ENCODE measurements at regions not wholly inside any gene's neighbourhood (a gene's known extent, or its start where the extent isn't known, plus 50 kb on each side); places are given as distances from the start of the nearest gene placed in this dataset.
A peak's percentile ranks its signal among the peaks of the same experiment; 100 is the strongest.

DNA sequence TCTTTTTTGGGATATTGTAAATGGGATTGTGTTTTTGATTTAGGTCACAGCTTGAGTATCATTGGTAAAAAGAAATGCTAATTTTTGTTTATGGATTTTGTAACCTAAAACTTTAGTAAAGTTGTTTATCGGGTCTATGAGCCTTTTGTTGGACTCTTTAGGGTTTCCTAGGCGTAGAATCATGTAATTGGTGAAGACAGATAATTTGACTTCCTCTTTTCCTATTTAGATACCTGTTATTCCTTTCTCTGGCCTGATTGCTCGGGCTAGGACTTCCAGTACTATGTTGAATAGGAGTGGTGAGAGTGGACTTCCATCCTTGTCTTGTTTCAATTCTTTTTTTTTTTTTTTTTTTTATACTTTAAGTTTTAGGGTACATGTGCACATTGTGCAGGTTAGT, 149.0 kb downstream of the QPCT start:
- H3K27me3 ChIP-seq, result no peaks in the 10 kb centered on the region
- H3K27ac ChIP-seq, result no peak overlapping the region
- no peaks in the 10 kb centered on the region for H3K4me1 ChIP-seq
- ATAC-seq, result no peak
- DNase-seq, result no peak
- no peak for TF ChIP-seq POLR2A (IDR thresholded peaks at IDR 0.05)
- 84% methylated on average over 3 of the region's 3 CpGs for WGBS (ENCODE audit: insufficient coverage, low coverage, low lambda C conversion rate, missing lambda C conversion rate)
- no peak overlapping the region for H3K4me3 ChIP-seq
- no peaks in the 10 kb centered on the region for H3K9me3 ChIP-seq
- no peaks in the 10 kb centered on the region for H3K36me3 ChIP-seq
- intact Hi-C loops (cut with DNase I), result no loop called here

- ATAC-seq (no peak), DNase-seq (no peak)
- no peaks in the 10 kb centered on the region for H3K9me3 ChIP-seq
- intact Hi-C loops (cut with DNase I), result no loop called here
- WGBS (ENCODE audit: insufficient coverage, low coverage, low lambda C conversion rate, missing lambda C conversion rate), result 91% methylated on average over 3 of the region's 3 CpGs
- H3K27me3 ChIP-seq, result no peaks in the 10 kb centered on the region
- H3K4me1 ChIP-seq, result no peaks in the 10 kb centered on the region
- H3K4me3 ChIP-seq, result no peak overlapping the region
- TF ChIP-seq, protein P1, sequence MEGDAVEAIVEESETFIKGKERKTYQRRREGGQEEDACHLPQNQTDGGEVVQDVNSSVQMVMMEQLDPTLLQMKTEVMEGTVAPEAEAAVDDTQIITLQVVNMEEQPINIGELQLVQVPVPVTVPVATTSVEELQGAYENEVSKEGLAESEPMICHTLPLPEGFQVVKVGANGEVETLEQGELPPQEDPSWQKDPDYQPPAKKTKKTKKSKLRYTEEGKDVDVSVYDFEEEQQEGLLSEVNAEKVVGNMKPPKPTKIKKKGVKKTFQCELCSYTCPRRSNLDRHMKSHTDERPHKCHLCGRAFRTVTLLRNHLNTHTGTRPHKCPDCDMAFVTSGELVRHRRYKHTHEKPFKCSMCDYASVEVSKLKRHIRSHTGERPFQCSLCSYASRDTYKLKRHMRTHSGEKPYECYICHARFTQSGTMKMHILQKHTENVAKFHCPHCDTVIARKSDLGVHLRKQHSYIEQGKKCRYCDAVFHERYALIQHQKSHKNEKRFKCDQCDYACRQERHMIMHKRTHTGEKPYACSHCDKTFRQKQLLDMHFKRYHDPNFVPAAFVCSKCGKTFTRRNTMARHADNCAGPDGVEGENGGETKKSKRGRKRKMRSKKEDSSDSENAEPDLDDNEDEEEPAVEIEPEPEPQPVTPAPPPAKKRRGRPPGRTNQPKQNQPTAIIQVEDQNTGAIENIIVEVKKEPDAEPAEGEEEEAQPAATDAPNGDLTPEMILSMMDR (IDR thresholded peaks at IDR 0.05), result no peak
- TF ChIP-seq POLR2A (IDR thresholded peaks at IDR 0.05), result no peak
- no peak overlapping the region for H3K27ac ChIP-seq
- H3K36me3 ChIP-seq, result no peaks in the 10 kb centered on the region
Observed at GRCh38 chr2:37499113-37499512, 154.7 kb downstream of the QPCT start.

- intact Hi-C loops (cut with DNase I), result no loop called here
- TF ChIP-seq POLR2A (IDR thresholded peaks at IDR 0.05), result no peak
- TF ChIP-seq, protein P1 (IDR thresholded peaks at IDR 0.05), result no peak
- Histone ChIP-seq H3K27ac (no peak overlapping the region), H3K4me1 (no peaks in the 10 kb centered on the region), H3K9me3 (no peaks in the 10 kb centered on the region), H3K27me3 (no peaks in the 10 kb centered on the region), H3K36me3 (no peaks in the 10 kb centered on the region), H3K4me3 (no peak overlapping the region)
- DNase-seq (no peak), ATAC-seq (no peak)
Observed at GRCh38 chr2:37500031-37500430, 155.6 kb downstream of the QPCT start.

GRCh38 chr2:37501113-37501512, 156.7 kb downstream of the QPCT start:
- no peaks in the 10 kb centered on the region for H3K36me3 ChIP-seq
- intact Hi-C loops (cut with DNase I), result no loop called here
- ATAC-seq (no peak), DNase-seq (no peak)
- H3K27me3 ChIP-seq, result no peaks in the 10 kb centered on the region
- 72% methylated on average over 2 of the region's 2 CpGs for WGBS (ENCODE audit: insufficient coverage, low coverage, low lambda C conversion rate, missing lambda C conversion rate)
- TF ChIP-seq POLR2A (IDR thresholded peaks at IDR 0.05), result no peak
- TF ChIP-seq, protein P1 (IDR thresholded peaks at IDR 0.05), result no peak
- H3K4me1 ChIP-seq, result no peaks in the 10 kb centered on the region
- H3K27ac ChIP-seq, result no peak overlapping the region
- no peak overlapping the region for H3K4me3 ChIP-seq
- no peaks in the 10 kb centered on the region for H3K9me3 ChIP-seq

- DNase-seq, result no peak
Observed at GRCh38 chr2:37506407-37507050, 162.1 kb downstream of the QPCT start.

More at GRCh38 chr2:37506407-37507050, 162.1 kb downstream of the QPCT start:
- Histone ChIP-seq H3K4me1 (no peaks in the 10 kb centered on the region), H3K27me3 (no peaks in the 10 kb centered on the region), H3K4me3 (no peak overlapping the region), H3K27ac (no peak overlapping the region), H3K9me3 (no peaks in the 10 kb centered on the region), H3K36me3 (no peaks in the 10 kb centered on the region)
- WGBS (ENCODE audit: insufficient coverage, low coverage, low lambda C conversion rate, missing lambda C conversion rate), result 63% methylated on average over 5 of the region's 5 CpGs
- TF ChIP-seq, protein P1 (IDR thresholded peaks at IDR 0.05), result no peak
- TF ChIP-seq POLR2A (IDR thresholded peaks at IDR 0.05), result no peak
- intact Hi-C loops (cut with DNase I), result no loop called here
- peak in 1 of 4 donors; percentile 50 for ATAC-seq
